ENCODE measurements at regions not wholly inside any gene's neighbourhood (a gene's known extent, or its start where the extent isn't known, plus 50 kb on each side); places are given as distances from the start of the nearest gene placed in this dataset.
A peak's percentile ranks its signal among the peaks of the same experiment; 100 is the strongest.

DNA sequence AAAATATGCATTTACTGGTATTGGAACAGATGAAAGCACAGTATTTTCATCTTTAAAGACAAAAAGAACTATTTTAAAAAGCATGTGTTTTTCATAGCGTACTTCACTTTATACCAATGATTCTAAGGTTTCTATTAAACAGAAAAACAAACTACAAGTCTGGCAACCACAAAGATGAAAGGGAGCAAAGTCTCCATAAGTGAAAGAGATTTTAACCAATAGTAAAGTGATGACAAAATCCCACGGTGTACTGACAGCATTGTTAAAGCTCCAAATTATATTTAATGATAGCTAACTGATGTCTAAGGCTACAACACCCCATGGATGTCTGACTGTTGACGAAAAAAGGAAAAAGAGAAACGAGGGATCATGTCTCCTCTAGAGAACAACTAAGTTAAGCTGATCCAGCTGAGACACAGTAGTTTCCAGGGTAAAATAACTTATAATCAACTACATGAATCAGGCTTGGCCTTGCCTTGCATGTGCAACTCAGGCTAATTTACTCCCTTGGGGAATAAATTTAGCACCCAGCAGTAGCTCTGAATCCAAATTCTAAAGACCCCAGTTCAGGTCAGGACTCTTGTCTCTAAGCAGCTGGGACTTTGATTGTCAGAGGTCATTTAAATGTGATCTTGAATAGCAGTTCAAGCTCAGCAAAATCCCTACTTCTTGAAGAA is 56.0 kb upstream of the TAB2 start:
- no peak for DNase-seq (ENCODE audit: insufficient read length, low spot score)
- FAIRE-seq, result no peak

DNA sequence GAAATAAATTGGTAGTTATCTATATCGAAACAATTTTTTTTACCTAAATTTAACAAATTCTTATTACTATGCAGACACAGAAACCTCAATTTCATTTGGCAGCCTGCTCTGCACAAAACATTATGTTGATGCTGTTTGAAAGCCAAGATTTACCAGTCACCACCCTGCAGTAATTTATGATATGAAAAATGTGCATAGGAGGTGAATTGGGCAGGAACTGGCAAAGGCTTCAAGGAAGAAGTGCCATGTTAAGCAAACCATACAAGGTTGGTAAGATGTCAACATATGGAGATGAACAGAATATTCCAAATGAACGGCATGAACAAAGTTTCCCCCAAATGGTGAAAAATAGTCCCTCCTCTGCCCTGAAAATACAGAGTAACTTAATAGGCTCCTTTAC is 54.2 kb upstream of the TAB2 start:
- no peak for FAIRE-seq

DNA sequence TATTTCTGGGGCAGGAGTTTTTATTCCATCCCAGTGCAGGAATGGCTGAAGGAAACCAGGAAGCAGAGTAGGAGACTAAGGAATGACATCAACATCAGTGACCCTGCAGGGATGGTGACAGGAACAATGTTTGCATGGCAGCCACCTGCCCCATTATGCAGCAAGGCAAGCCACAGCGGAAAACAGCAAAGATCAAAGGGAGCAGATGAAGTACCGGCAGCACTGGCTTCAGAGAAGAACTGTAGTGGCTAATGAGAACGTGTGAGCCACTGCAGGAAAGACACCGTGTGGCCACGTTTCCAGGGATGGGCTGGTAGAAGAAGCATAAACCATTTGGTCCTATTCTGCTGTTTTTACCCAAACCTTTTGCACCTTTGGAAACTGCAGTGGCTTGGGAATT is 52.9 kb upstream of the TAB2 start:
- FAIRE-seq (peak; percentile 23), DNase-seq (ENCODE audit: insufficient read length, low spot score) (no peak)

More for the DNA sequence above, 54.2 kb upstream of the TAB2 start:
- no peak for DNase-seq (ENCODE audit: insufficient read length, low spot score)

DNA sequence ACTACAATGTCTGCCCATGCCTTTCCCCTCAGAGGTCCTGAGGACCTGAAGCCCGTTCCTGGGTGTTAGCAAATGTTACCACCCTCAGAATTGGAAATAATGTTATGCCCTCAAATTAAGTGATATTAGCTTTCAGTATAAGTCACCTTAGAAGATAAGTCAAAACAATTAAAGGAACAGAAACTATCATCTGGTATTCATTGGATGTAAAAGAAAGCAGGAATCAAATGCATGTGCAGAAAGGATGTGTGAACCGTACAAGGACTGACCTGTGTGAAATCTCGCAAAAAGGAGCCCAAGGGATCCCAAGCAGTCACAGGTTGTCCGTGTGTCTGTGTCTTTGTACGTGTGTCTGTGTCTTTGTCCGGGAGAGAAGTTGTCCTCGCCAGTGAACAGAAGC is 51.6 kb upstream of the TAB2 start:
- FAIRE-seq (no peak), DNase-seq (ENCODE audit: insufficient read length, low spot score) (no peak)

DNA sequence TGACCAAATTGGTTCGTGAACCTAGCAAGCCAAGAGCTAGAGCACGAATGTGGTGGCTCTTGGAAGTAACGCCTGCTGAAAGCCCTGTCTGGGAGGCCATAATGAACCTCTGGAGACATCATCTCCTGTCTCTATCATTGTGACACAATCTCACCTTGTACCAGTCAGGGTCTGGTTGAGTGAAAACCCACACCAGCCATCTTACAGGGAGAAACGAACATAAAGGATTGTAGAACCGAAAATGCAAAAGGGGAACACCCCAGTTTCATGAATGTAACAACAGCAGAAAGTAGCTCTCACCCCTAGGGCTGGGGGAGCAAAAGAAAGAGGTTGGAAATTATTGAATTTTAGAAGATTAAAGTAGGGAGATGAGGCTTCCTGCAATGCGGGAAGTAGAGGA is 50.9 kb upstream of the TAB2 start:
- DNase-seq (ENCODE audit: insufficient read length, low spot score) (no peak), FAIRE-seq (no peak)

DNA sequence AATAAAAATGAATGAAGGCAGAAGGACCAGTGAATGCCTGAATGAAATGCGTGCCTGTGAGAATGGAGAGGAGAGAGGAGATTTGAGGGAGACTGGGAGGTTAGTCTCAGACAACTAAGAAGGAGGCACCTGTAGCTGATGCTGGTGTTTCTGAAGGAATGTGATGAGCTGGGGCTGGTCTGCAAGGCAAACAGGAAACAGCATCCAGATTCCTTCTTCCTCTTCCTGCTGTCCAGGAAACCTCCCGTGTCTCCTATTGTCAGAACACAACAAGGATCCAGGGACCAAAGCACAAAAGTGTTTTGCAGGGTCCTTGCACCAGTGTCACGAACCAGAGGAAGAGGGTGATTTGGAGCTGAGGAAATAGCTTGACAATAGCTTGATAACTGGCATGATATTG is 50.4 kb upstream of the TAB2 start:
- no peak for FAIRE-seq
- DNase-seq (ENCODE audit: insufficient read length, low spot score), result no peak

DNA sequence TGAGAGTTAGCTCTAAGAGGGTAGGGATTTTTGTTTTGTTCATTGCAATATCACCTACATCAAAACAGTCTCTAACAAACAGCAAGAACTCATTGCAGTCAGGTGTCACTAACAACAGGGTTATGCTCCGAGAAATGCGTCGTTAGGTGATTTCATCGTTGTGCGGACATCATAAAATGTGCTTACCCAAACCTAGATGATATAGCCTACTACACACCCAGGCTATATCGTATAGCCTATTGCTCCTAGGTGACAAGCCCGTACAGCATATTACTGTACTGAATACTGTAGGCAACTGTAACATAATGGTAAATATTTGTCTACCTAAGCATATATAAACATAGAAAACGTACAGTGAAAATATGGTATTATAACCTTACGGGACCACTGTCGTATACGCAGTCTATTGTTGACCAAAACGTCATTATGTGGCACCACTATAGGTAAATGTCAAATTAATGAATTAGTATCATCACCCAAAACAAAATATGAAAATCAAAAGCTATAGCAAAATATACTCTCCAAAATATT is 49.9 kb upstream of the TAB2 start:
- FAIRE-seq (no peak), DNase-seq (ENCODE audit: insufficient read length, low spot score) (no peak)

Data from HTR-8/SVneo (cell line).